Spleen (tissue), 11 donors: ENCODE measurements at regions not wholly inside any gene's neighbourhood (a gene's known extent, or its start where the extent isn't known, plus 50 kb on each side); places are given as distances from the start of the nearest gene placed in this dataset.

Experiments used
- DNase-seq: peaks from one replicate; pipeline ENCODE4 v3.0.0-alpha.2; 2020
- H3K27ac ChIP-seq, 8 donors: fragments of 200-600 bp; sonication (generic) in 7 of 8; 1 replicate in 4 of 8; 2 replicates in 4 of 8; pipeline versions ENCODE4 v1.5.0 to v1.8.0; 2016 to 2021; ENCODE audit warnings: inconsistent platforms in 4 of 8, mild to moderate bottlenecking in 4 of 8, moderate library complexity in 1 of 8
- H3K27me3 ChIP-seq, 7 donors: fragments of 200-600 bp; sonication (generic) in 6 of 7; replicated peaks in 1 of 7; 1 replicate in 4 of 7; 2 replicates in 3 of 7; pipeline versions ENCODE4 v1.5.0 to v1.8.0; 2016 to 2021; ENCODE audit warnings: inconsistent platforms in 3 of 7, mild to moderate bottlenecking in 1 of 7
- H3K36me3 ChIP-seq, 6 donors: fragments of 200-600 bp; sonication (generic) in 5 of 6; 1 replicate in 4 of 6; 2 replicates in 2 of 6; pipeline versions ENCODE4 v1.5.0 to v1.8.0; 2016 to 2021; ENCODE audit warnings: inconsistent platforms in 2 of 6
- H3K4me1 ChIP-seq, 6 donors: fragments of 200-600 bp; sonication (generic) in 5 of 6; 1 replicate in 3 of 6; 2 replicates in 3 of 6; pipeline versions ENCODE4 v1.5.0 to v1.8.0; 2016 to 2021; ENCODE audit warnings: inconsistent platforms in 3 of 6
- H3K4me3 ChIP-seq, 8 donors: fragments of 200-600 bp; sonication (generic) in 7 of 8; 1 replicate in 4 of 8; 2 replicates in 4 of 8; pipeline versions ENCODE4 v1.5.0 to v1.8.0; 2016 to 2021; ENCODE audit warnings: inconsistent platforms in 4 of 8, mild to moderate bottlenecking in 4 of 8, moderate library complexity in 2 of 8
- H3K9me3 ChIP-seq, 8 donors: fragments of 200-600 bp; sonication (generic) in 7 of 8; 1 replicate in 4 of 8; 2 replicates in 4 of 8; pipeline versions ENCODE4 v1.5.0 to v1.8.0; 2016 to 2021; ENCODE audit warnings: inconsistent platforms in 4 of 8
- CTCF ChIP-seq, 11 experiments: fragments of 200-600 bp in 7 of 11; fragments of 450-650 bp in 4 of 11; sonication (generic) in 4 of 11; IDR thresholded peaks in 8 of 11; conservative IDR thresholded peaks in 3 of 11; 1 replicate in 7 of 11; 2 replicates in 4 of 11; pipeline versions ENCODE4 v1.4.0 to v1.8.0; 2016 to 2021; ENCODE audit warnings: antibody characterized with exemption in 11 of 11, inconsistent platforms in 4 of 11, mild to moderate bottlenecking in 1 of 11
- POLR2A ChIP-seq, 3 donors: fragments of 450-650 bp; IDR thresholded peaks; one replicate each; pipeline ENCODE4 v1.5.1; 2017; ENCODE audit warnings: antibody characterized with exemption in 3 of 3, mild to moderate bottlenecking in 1 of 3
- POLR2AphosphoS5 ChIP-seq, 3 donors: sonication (generic); formaldehyde crosslinking; IDR thresholded peaks; one replicate each; pipeline ENCODE4 v1.5.1; 2017; ENCODE audit warnings: antibody characterized with exemption in 3 of 3
- WGBS, 5 donors: extraction: QIAGEN DNeasy Blood & Tissue Kit in 3 of 5; methylation state at CpG; one replicate each; pipeline versions ENCODE4 v1.1.5 to v1.1.7; 2013 to 2018; 5-methylcytosine and 5-hydroxymethylcytosine counted together
- intact Hi-C: fragments of 100-400 bp; cut with DNase I; formaldehyde crosslinking; loops from one replicate; pipeline ENCODE4 v1.15.0; 2023; ENCODE audit warnings: low total_unique reads
- donor health status: healthy with polysubstance abuse.
- donor health status: DM: no; HTN: no; CAD: no; lungs with moderate emphysema.
- donor health status: DM: no; HTN: no; CAD: no.
- donor health status: Bipolar disorder and iron deficiency.
- donor health status: healthy.
- donor health status: DM: no; HTN: no; CAD: no.
- donor health status: DM: yes; HTN: yes; CAD: no.

- H3K36me3 ChIP-seq: no peaks in the 10 kb centered on the region
- no peak overlapping the region for H3K27ac ChIP-seq
- WGBS, 5 donors: 70 to 84% (median 76%) methylated on average over 8 to 9 of the region's 9 CpGs
- H3K4me3 ChIP-seq: no peak overlapping the region
- intact Hi-C loops: no loop called here
- DNase-seq: no peak
- TF ChIP-seq POLR2AphosphoS5 (IDR thresholded peaks at IDR 0.05) (no peak), CTCF (IDR thresholded peaks at IDR 0.05 in 8 of 11, conservative IDR thresholded peaks at IDR 0.05 in 3 of 11) (no peak), POLR2A (IDR thresholded peaks at IDR 0.05) (no peak)
- no peaks in the 10 kb centered on the region for H3K4me1 ChIP-seq
- no peaks in the 10 kb centered on the region for H3K9me3 ChIP-seq
- H3K27me3 ChIP-seq: no peaks in the 10 kb centered on the region
Observed at GRCh38 chr15:31792611-31793199, 237.6 kb upstream of the CHRNA7 start.

GRCh38 chr15:31799319-31799714 lies 231.0 kb upstream of the CHRNA7 start:
- 62 to 85% (median 70%) methylated on average over 1 of the region's 1 CpG; no CpG with 5 or more reads in 1 of the 5 donors for WGBS, 5 donors
- H3K4me3 ChIP-seq: no peak overlapping the region
- no peak overlapping the region for H3K27ac ChIP-seq
- H3K9me3 ChIP-seq: no peaks in the 10 kb centered on the region
- H3K36me3 ChIP-seq: no peaks in the 10 kb centered on the region
- intact Hi-C loops: no loop called here
- TF ChIP-seq POLR2A (IDR thresholded peaks at IDR 0.05): no peak
- no peak for TF ChIP-seq POLR2AphosphoS5 (IDR thresholded peaks at IDR 0.05)
- no peak for TF ChIP-seq CTCF (IDR thresholded peaks at IDR 0.05 in 8 of 11, conservative IDR thresholded peaks at IDR 0.05 in 3 of 11)
- no peak for DNase-seq
- no peaks in the 10 kb centered on the region for H3K4me1 ChIP-seq
- H3K27me3 ChIP-seq: no peaks in the 10 kb centered on the region

GRCh38 chr15:31799715-31800321 lies 230.5 kb upstream of the CHRNA7 start:
- Histone ChIP-seq H3K4me3 (no peak overlapping the region), H3K27me3 (no peaks in the 10 kb centered on the region), H3K4me1 (no peaks in the 10 kb centered on the region), H3K36me3 (no peaks in the 10 kb centered on the region), H3K9me3 (no peaks in the 10 kb centered on the region), H3K27ac (no peak overlapping the region)
- intact Hi-C loops: no loop called here
- WGBS, 5 donors: 87 to 90% (median 88%) methylated on average over 7 of the region's 7 CpGs
- TF ChIP-seq POLR2AphosphoS5 (IDR thresholded peaks at IDR 0.05) (no peak), CTCF (IDR thresholded peaks at IDR 0.05 in 8 of 11, conservative IDR thresholded peaks at IDR 0.05 in 3 of 11) (no peak), POLR2A (IDR thresholded peaks at IDR 0.05) (no peak)
- DNase-seq: no peak

GRCh38 chr15:31801152-31801551 lies 229.2 kb upstream of the CHRNA7 start:
- Histone ChIP-seq H3K4me3 (no peak overlapping the region), H3K36me3 (no peaks in the 10 kb centered on the region), H3K4me1 (no peaks in the 10 kb centered on the region), H3K27ac (no peak overlapping the region), H3K27me3 (no peaks in the 10 kb centered on the region), H3K9me3 (no peaks in the 10 kb centered on the region)
- no peak for TF ChIP-seq CTCF (IDR thresholded peaks at IDR 0.05 in 8 of 11, conservative IDR thresholded peaks at IDR 0.05 in 3 of 11)
- TF ChIP-seq POLR2AphosphoS5 (IDR thresholded peaks at IDR 0.05): no peak
- TF ChIP-seq POLR2A (IDR thresholded peaks at IDR 0.05): no peak
- DNase-seq: no peak
- 84 to 93% (median 86%) methylated on average over 5 of the region's 5 CpGs for WGBS, 5 donors
- intact Hi-C loops: no loop called here
